Suprapubic skin (tissue), 4 donors: ENCODE measurements at regions not wholly inside any gene's neighbourhood (a gene's known extent, or its start where the extent isn't known, plus 50 kb on each side); places are given as distances from the start of the nearest gene placed in this dataset.
"Not testable (repeated sequence)": the region's sequence is repeated elsewhere in the genome, so short reads cannot be mapped to it uniquely, and the experiment has no call there.

Source experiments
- DNase-seq, 2 donors: peaks; one replicate each; pipeline ENCODE4 v3.0.0-alpha.2; 2019; ENCODE audit warnings: low spot score in 2 of 2
- H3K27ac ChIP-seq: fragments of 200-600 bp; sonication (generic); one replicate; pipeline ENCODE4 v1.5.1; 2019
- H3K27me3 ChIP-seq: fragments of 200-600 bp; sonication (generic); one replicate; pipeline ENCODE4 v1.5.1; 2019
- H3K36me3 ChIP-seq: fragments of 200-600 bp; sonication (generic); one replicate; pipeline ENCODE4 v1.5.1; 2019
- H3K4me1 ChIP-seq: fragments of 200-600 bp; sonication (generic); one replicate; pipeline ENCODE4 v1.5.1; 2019
- H3K4me3 ChIP-seq: fragments of 200-600 bp; sonication (generic); one replicate; pipeline ENCODE4 v1.5.1; 2019; ENCODE audit warnings: mild to moderate bottlenecking
- H3K9me3 ChIP-seq: fragments of 200-600 bp; sonication (generic); one replicate; pipeline ENCODE4 v1.5.1; 2019
- EP300 ChIP-seq: sonication (generic); formaldehyde crosslinking; IDR thresholded peaks from one replicate; pipeline ENCODE4 v1.6.1; 2017; ENCODE audit warnings: antibody characterized with exemption
- POLR2A ChIP-seq, 2 donors: fragments of 450-650 bp; IDR thresholded peaks; one replicate each; pipeline ENCODE4 v1.6.1; 2017; ENCODE audit warnings: antibody characterized with exemption in 2 of 2, mild to moderate bottlenecking in 2 of 2, moderate library complexity in 2 of 2
- POLR2AphosphoS5 ChIP-seq, 3 donors: sonication (generic); formaldehyde crosslinking; IDR thresholded peaks; one replicate each; pipeline ENCODE4 v1.6.1; 2017; ENCODE audit warnings: antibody characterized with exemption in 3 of 3
- WGBS: methylation state at CpG from one replicate; pipeline ENCODE4 v1.1.5; 2018; 5-methylcytosine and 5-hydroxymethylcytosine counted together
- TF ChIP-seq, protein P1 (sequence below), 2 donors: fragments of 200-600 bp in 1 of 2; fragments of 450-650 bp in 1 of 2; sonication (generic) in 1 of 2; IDR thresholded peaks; one replicate each; pipeline ENCODE4 v1.5.1; 2016 to 2019; ENCODE audit warnings: antibody characterized with exemption in 2 of 2, mild to moderate bottlenecking in 1 of 2, moderate library complexity in 1 of 2

DNA sequence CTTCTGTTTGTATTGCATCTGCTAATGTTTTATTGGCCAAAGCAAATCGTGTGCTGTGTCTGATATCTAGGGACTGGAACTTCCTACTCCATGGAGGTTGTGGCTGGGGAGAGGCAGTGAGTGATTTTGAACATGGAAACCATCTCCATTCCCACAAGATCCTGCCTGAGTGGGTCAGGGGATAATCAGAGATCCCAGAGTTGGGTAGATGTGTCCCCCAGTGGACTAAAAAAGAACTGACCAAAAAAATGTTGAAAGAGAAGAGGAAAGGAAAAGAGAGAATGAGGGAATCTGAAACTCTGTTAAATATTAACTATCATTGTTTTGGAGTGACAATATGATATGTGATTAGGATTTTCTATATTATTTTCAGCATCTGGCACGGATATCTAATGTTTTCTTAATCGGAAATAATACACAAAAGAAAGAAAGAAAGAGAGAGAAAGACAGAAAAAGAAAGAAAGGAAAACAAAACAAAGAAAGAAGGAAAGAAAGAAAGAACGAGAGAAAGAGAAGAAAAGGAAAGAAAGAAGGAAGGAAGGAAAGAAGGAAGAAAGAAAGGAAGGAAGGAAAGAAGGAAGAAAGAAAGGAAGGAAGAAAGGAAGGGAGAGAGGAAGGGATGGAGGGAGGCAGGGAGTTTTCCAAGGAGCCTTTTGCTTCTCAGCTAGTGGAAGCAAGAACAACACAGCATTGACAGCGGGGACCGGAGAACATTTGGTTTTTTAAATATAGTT lies 638.5 kb downstream of the CCSER2 start:
- Histone ChIP-seq H3K9me3 (no peaks in the 10 kb centered on the region), H3K27me3 (no peaks in the 10 kb centered on the region), H3K27ac (no peak overlapping the region), H3K4me1 (no peaks in the 10 kb centered on the region), H3K4me3 (no peak overlapping the region), H3K36me3 (no peaks in the 10 kb centered on the region)
- 63% methylated on average over 6 of the region's 6 CpGs for WGBS
- no peak for DNase-seq
- TF ChIP-seq POLR2A (IDR thresholded peaks at IDR 0.05) (no peak), EP300 (no peak), POLR2AphosphoS5 (IDR thresholded peaks at IDR 0.05) (no peak)
- TF ChIP-seq, protein P1, sequence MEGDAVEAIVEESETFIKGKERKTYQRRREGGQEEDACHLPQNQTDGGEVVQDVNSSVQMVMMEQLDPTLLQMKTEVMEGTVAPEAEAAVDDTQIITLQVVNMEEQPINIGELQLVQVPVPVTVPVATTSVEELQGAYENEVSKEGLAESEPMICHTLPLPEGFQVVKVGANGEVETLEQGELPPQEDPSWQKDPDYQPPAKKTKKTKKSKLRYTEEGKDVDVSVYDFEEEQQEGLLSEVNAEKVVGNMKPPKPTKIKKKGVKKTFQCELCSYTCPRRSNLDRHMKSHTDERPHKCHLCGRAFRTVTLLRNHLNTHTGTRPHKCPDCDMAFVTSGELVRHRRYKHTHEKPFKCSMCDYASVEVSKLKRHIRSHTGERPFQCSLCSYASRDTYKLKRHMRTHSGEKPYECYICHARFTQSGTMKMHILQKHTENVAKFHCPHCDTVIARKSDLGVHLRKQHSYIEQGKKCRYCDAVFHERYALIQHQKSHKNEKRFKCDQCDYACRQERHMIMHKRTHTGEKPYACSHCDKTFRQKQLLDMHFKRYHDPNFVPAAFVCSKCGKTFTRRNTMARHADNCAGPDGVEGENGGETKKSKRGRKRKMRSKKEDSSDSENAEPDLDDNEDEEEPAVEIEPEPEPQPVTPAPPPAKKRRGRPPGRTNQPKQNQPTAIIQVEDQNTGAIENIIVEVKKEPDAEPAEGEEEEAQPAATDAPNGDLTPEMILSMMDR (IDR thresholded peaks at IDR 0.05), result no peak

DNA sequence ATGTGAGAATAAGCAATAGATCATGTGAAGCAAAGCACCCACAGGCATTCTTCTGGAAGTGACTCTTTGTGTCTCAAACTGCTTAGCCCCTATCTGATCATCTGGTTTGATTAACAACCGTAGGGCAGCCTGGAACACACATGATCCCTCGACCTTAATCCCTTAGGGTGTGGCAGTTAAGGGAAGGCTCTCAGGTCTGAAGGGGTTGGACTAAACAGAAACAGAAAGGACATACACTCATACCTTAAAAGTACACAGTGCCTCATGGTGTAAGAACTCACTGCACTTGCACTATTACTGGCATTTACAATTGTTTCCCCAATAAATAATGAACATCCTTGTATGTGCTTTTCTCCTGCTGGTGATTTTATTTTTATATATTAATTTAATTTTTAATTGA lies 640.9 kb downstream of the CCSER2 start:
- DNase-seq, H3K4me3 ChIP-seq, H3K9me3 ChIP-seq, H3K4me1 ChIP-seq, H3K27ac ChIP-seq, H3K36me3 ChIP-seq, H3K27me3 ChIP-seq: not testable (repeated sequence)
- WGBS, result 32% methylated on average over 2 of the region's 2 CpGs

DNA sequence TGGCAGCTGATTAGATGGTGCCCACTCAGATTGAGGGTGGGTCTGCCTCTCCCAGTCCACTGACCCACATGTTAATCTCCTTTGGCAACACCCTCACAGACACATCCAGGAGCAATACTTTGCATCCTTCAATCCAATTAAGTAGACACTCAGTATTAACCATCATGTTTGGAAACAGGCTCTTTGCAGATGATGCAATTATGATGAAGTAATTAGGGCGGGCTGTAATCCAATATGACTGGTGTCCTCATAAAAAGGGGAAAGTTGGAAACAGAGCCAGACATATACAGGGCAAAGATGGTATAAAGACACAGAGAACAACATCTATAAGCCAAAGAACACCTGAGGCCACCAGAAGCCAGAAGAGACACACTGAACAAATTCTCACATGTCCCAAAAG lies 658.6 kb downstream of the CCSER2 start:
- 27% methylated on average over 1 of the region's 1 CpG for WGBS
- DNase-seq, result no peak
- Histone ChIP-seq H3K27me3 (no peaks in the 10 kb centered on the region), H3K27ac (no peak overlapping the region), H3K4me3 (no peak overlapping the region), H3K36me3 (no peaks in the 10 kb centered on the region), H3K4me1 (no peaks in the 10 kb centered on the region), H3K9me3 (no peaks in the 10 kb centered on the region)
- TF ChIP-seq, protein P1 (IDR thresholded peaks at IDR 0.05), result no peak
- no peak for TF ChIP-seq POLR2A (IDR thresholded peaks at IDR 0.05)
- TF ChIP-seq EP300, result no peak
- TF ChIP-seq POLR2AphosphoS5 (IDR thresholded peaks at IDR 0.05), result no peak

DNA sequence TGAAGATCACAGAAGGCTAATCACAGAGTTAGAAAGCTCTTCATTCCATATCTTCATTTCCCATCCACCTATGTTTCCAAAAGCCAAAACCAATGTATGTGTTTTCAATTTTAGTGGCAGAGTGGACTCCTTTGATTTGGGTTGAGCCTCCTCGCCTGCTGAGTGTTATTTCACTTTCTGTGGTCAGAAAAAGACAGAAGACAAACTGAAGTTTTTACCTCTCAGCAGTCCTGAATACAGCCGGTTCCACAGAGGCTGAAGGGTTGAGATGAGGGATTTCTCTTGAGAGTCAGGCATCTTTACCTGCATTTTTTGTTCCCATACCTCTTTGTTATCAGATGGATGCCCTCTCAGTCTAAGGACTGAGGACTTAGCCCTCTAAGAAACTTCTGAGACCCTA lies 659.6 kb downstream of the CCSER2 start:
- no peak for DNase-seq
- Histone ChIP-seq H3K4me1 (no peaks in the 10 kb centered on the region), H3K36me3 (no peaks in the 10 kb centered on the region), H3K4me3 (no peak overlapping the region), H3K27me3 (no peaks in the 10 kb centered on the region), H3K9me3 (no peaks in the 10 kb centered on the region), H3K27ac (no peak overlapping the region)
- 57% methylated on average over 2 of the region's 2 CpGs for WGBS
- TF ChIP-seq POLR2A (IDR thresholded peaks at IDR 0.05) (no peak), EP300 (no peak), POLR2AphosphoS5 (IDR thresholded peaks at IDR 0.05) (no peak)
- TF ChIP-seq, protein P1 (IDR thresholded peaks at IDR 0.05), result no peak

DNA sequence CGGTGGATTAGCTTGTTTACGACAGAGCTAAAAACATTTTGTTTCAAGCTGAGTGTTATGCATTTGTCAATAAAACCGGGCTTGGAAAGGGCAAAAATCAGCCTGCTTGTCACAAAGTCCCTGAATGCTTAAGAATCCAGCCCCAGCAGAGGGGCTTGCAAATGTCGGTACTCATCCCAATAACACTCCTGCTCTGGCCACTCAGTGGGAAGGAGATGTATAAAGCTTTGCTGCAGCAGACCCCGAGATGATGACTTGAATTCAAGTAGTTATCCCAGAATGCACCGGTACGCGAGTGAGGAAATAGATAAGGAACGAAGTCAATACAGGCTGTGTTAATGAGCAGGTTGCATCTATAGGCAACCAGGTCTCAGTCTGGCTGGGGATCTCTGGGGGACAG lies 662.3 kb downstream of the CCSER2 start:
- TF ChIP-seq, protein P1 (IDR thresholded peaks at IDR 0.05), result no peak
- no peak for TF ChIP-seq POLR2A (IDR thresholded peaks at IDR 0.05)
- no peak for TF ChIP-seq POLR2AphosphoS5 (IDR thresholded peaks at IDR 0.05)
- TF ChIP-seq EP300, result no peak
- DNase-seq, result no peak
- no peak overlapping the region for H3K4me3 ChIP-seq
- no peaks in the 10 kb centered on the region for H3K4me1 ChIP-seq
- no peaks in the 10 kb centered on the region for H3K36me3 ChIP-seq
- WGBS, result 61% methylated on average over 9 of the region's 9 CpGs
- no peaks in the 10 kb centered on the region for H3K9me3 ChIP-seq
- H3K27ac ChIP-seq, result no peak overlapping the region
- H3K27me3 ChIP-seq, result no peaks in the 10 kb centered on the region

DNA sequence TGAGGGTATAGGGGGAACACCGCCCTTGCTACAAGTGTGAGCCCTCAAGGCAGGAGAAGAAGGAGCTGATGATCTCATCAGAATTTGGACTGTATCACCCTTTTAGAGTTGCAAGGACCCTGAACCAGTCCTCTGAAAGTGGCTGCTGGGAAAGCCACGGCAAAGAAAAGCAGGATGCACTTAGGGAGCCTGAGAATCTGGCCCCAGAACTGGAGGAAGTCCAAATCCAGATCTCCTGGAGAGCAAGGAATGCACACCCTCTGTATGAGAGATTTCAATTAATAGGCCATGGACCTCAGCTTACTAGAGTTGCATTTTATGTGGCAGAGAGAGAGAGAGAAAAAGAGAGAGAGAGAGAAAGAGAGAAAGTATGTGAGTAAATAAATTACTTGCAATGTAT lies 662.9 kb downstream of the CCSER2 start:
- Histone ChIP-seq H3K4me1 (no peaks in the 10 kb centered on the region), H3K36me3 (no peaks in the 10 kb centered on the region), H3K4me3 (no peak overlapping the region), H3K27ac (no peak overlapping the region), H3K27me3 (no peaks in the 10 kb centered on the region), H3K9me3 (no peaks in the 10 kb centered on the region)
- TF ChIP-seq, protein P1 (IDR thresholded peaks at IDR 0.05), result no peak
- no peak for TF ChIP-seq POLR2A (IDR thresholded peaks at IDR 0.05)
- TF ChIP-seq POLR2AphosphoS5 (IDR thresholded peaks at IDR 0.05), result no peak
- no peak for TF ChIP-seq EP300
- WGBS, result 58% methylated on average over 2 of the region's 2 CpGs
- no peak for DNase-seq
